ENCODE measurements at regions not wholly inside any gene's neighbourhood (a gene's known extent, or its start where the extent isn't known, plus 50 kb on each side); places are given as distances from the start of the nearest gene placed in this dataset.

DNA sequence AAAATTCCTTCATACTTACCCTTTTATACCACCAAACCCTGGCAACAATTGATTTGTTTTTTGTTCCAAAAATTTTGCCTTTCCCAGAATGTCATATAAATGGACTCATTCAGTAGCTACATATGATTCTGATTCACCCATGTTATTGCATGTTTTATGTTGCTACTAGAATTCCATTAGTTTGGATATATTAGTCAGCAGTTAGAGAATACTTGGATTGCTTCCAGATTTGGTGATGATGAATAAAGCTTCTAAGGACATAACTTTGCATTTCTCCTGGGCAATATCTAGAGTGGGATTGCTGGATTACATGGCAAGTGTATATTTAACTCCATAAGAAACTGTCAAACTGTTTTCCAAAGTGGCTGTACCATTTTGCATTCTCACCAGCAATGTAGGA is 806.9 kb downstream of the DNAJB9 start:
- TF ChIP-seq GATA2 (IDR thresholded peaks at IDR 0.05; ENCODE audit: low read depth, low read length) (no peak), GATA3 (IDR thresholded peaks at IDR 0.05; ENCODE audit: low read depth, low read length) (no peak)

Measured in SH-SY5Y (cell line).